ENCODE measurements at regions not wholly inside any gene's neighbourhood (a gene's known extent, or its start where the extent isn't known, plus 50 kb on each side); places are given as distances from the start of the nearest gene placed in this dataset.

- TF ChIP-seq CTCF (IDR thresholded peaks at IDR 0.05) (no peak), POLR2A (IDR thresholded peaks at IDR 0.05) (no peak), POLR2AphosphoS5 (IDR thresholded peaks at IDR 0.05) (no peak), EP300 (IDR thresholded peaks at IDR 0.05) (no peak)
Observed at GRCh38 chr3:117880638-117881037, 1154.0 kb downstream of the IGSF11 start.
